GM21526 (cell line): ENCODE measurements at regions not wholly inside any gene's neighbourhood (a gene's known extent, or its start where the extent isn't known, plus 50 kb on each side); places are given as distances from the start of the nearest gene placed in this dataset.
"Not testable (repeated sequence)": the region's sequence is repeated elsewhere in the genome, so short reads cannot be mapped to it uniquely, and the experiment has no call there.

Experiments used
- ATAC-seq: cut with Tn5 transposase; IDR thresholded peaks from one replicate; pipeline ENCODE4 v1.9.1; 2021; ENCODE audit warnings: moderate library complexity; ENCODE audit not compliant: unreplicated experiment, low FRiP score

DNA sequence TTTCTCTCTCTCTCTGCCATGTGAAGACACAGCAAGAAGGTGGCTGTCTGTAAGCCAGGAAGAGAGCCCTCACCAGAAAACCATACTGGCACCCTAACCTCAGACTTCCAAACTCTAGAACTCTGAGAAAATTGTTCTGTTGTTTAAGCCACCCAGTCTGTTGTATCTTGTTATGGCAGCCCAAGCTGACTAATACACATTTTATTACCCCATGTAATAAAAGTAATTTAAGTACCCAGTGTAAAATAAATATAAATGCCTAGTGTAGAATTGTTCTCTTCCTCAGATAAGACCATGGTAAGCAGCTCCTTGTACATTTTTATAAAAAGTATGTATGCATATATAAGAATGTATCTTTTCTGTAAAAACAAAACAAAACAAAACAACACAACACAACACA lies 119.7 kb downstream of the DTL start:
- no peak for ATAC-seq

DNA sequence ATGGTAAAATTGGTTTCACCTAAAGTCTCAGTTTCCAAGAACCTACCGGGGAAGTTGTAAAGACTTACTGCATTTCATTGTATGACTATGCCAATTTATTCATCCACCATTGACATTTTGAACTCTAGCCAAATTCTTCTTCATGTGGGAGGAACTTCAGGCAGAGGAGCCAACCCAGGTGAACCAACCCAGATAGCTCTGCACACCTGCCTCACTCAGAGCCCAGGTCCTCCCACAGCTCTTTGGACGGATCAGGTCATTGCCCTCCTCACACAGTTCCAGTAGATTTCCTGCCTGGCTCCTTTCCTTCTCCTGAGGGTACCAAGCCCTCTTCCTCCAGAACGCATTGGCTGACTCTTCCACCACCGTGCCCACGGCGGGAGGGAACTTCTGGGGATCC lies 121.7 kb downstream of the DTL start:
- no peak for ATAC-seq

DNA sequence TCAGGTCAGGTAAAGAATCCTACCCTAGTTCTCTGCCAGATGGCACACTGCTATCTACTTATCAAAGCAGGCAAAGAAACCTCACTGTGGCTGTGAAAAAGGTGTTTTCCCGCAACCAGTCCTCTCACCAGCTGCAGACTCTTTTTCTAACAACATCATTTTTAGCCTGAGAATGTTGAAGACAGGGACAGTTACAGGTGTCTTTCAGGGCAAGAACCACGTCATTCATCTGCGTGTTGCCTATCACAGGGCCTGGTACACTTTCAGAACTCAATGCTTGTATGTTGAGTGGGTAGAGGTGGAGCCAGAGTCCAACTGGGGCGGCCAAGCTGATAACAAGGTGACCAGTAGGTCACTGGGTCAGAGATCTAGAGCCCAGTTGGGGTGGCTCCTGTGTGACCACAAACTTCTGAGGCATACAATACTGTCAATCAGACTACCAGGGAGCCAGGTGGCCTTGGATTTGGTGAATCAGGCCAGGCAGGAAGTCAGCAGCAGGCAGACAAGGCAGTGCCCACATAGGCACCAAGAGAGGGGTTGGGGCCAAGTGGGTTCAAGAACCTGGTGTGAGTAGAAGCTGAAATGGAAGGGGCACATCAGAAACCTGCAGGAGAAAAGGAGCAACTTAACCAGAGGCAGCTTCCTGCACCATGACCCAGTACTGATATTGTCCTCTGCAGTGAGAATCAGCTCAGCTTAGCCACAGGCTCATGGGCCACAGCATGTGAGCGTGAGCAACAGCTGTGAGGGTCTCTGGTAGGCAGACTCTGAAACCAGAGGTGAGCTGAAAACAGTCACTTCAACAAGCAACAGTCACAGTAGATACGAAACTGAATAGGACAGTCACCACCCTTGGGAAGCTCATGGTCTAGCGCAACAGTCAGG lies 123.6 kb downstream of the DTL start:
- ATAC-seq: peak; percentile 34

DNA sequence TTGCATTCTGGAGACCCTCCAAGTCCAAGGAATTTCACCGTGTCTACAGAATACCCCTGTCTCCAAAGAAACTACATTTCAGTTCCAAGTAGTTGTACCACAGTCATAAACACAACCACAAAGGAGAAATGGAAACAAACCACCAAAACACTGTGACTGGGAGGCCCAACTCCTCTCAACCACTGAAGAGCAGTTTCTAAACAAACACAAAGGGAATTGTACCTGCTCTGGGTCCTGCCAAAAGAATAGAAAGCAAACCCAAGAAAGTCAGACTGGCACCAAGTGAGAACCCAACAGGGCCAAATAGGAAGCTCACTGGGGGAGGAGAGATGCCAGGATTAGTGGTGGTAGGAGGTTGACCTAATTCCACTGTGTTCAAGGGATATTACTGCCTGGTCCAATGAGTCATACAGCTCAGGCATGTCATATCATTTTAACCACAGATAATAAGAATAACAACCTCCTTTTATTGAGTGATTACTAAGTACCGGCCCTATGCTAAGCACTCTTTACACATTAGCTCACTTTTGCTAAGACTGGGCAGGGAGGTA lies 123.9 kb upstream of the PPP2R5A start:
- no peak for ATAC-seq

DNA sequence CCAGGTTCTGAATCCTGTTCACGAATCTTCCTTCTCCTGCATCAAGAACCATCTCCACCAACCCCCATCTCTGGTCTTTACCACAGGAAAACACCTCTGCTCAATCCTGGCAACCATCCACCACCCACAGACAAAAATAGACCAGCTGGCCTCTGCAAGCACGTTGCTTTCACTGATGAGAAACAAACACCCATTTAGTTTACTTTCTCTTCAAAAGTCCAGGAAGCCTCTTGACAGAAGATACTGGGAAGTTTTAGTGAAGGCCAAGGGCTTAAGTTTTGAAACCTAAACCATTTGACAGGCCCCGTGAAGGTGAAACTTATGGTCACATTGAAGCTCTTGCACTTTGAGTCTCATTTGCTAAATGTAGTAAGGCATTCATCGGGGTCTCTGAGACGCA lies 122.6 kb upstream of the PPP2R5A start:
- ATAC-seq: no peak

DNA sequence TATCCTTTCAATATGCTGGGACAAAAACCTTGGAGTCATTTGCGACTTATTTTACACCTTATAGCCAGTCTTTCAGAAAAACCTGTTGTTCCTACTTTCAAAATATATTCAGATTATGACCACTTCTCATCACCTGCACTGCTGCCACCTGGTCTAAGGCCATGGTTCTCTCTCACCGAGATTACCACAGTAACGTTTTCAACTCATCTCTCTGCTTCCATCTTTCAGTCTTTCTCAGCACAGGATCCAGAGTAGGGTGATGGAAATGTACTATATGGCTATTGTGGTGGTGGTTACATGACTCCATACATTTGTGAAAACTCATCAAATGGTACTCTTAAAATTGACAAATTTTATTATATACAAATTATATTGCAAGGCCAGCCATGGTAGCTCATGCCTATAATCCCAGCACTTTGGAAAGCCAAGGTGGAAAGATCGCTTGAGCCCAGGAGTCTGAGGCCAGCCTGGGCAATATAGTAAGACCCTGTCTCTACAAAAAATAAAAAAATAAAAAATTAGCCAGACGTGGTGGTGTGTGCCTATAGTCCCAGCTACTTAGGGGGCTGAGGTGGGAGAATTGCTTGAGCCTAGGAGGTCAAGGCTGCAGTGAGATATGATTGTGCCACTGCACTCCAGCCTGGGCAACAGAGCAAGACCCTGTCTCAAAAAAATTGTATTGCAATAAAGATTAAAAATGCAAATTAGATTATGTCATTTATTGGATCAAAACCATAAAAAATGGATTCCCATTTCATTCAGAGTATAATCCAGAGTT lies 120.9 kb upstream of the PPP2R5A start:
- no peak for ATAC-seq

DNA sequence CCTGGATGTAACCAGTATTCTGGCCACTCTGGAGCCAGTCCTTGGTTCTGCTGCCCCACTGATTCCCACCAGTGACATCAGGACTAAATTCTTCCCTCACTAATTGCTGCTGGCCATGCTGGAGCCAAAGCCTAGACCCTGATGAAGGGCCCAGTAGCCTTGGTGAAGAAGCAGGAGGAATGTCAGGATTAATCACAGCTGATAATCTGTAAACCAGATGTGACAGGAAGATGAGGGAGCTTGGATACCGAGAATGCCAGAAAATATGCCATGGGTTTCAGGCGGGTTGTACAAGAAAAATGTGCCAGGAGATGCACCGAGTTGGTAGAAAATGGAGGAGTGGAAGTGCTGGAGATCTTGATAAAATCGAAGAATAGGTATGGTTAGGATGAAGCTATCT lies 119.0 kb upstream of the PPP2R5A start:
- no peak for ATAC-seq

DNA sequence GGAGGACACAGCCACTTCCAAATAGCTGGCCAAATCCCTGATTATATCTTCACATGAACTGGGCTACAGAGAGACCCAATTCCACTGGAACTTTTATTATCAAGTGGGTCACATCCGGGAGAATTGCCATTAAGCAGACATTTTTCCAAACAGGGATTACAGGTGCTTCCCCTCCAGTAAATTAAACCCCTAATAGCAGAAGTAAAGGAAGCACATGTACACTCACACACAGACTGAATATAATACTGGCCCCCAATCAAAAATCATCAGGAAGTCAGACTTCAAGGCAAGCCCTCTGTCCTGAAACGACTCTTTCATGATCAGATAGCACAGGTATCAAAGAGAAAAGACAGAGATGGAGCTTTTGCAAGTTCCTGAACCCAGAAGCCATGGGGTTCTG lies 118.6 kb upstream of the PPP2R5A start:
- ATAC-seq: no peak

DNA sequence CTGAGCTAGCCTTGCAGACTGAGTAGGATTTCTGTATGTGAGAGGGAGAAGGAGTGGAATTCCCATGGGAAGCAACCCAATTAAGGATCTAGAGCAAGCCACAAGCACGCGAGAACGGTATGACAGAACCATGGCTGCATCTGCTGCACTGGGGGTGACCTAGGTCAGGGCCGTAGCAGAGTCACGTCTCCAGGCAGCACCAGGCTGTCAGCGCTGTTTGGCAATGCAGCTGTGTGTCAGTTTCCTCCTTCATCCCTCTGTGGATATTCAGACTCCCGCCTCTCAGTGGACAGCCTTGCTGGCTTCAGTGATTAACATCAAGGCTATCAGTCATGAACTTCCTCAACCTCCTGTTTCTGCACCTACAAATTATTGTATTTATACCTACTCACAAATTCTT lies 118.1 kb upstream of the PPP2R5A start:
- ATAC-seq: no peak

DNA sequence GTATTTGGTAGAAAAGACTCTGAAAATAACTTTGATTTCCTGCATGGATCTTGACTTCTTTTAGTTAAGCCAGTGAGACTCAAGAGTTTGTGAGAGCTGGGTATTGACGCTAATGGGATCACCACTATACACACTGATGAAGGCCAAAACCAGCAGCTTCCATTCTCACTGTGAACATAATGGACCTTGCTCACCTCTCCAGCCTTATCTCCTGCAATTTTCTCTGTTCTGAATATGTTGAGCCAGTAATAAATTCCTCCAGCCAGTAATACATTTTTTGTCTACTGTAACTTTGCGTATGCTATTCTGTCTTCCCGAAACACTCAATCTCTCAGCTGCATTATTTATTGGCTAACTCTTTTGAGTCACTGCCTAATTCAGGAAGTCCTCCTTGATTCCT lies 111.6 kb upstream of the PPP2R5A start:
- no peak for ATAC-seq

DNA sequence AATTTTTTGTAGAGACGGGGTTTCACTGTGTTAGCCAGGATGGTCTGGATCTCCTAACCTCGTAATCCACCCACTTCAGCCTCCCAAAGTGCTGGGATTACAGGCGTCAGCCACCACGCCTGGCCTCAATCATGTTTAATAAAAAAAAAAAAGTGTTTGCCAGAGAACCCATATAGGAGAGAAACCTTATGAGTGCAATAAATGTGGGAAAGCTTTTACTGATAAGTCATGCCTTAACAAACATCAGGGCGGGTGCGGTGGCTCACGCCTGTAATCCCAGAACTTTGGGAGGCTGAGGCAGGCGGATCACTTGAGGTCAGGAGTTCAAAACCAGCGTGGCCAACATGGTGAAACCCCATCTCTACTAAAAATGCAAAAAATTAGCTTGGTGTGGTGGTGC lies 110.9 kb upstream of the PPP2R5A start:
- ATAC-seq: not testable (repeated sequence)

DNA sequence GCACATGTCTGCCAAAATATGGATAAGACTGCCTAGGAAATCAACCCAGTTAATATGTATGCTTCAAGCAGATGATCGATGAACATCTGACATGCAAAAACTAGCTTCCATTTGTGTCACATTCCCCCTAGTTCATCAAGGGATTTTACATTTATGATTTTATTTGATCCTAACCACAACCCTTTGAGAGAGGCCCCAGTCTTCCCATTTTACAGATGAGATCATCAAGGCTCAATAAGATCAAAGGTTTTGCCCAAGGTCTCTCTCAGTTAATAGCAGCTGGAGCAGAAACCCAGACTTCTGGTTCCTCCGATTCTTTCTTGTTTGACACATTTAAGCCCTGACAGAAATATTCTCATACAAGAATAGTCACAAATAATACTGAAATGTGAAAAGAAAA lies 107.7 kb upstream of the PPP2R5A start:
- ATAC-seq: no peak

DNA sequence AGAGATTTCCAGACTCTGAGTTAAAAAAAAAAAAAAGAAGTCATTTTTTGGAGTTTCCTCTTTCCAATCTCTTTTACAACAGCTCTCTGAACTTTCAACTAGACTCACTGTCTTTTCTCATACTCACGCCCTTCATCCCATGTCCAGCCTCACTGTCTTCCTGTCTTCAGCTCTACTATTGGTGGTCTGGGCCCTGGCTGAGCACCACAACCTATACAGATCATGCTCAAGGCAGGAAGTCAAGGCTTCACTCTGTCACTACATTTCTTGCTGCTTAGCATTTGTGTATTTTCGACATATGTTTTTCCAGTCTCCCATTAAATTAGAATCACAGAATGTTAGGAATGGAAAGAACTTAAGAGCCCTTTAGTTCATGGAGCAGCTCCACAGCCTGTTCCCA lies 106.4 kb upstream of the PPP2R5A start:
- ATAC-seq: no peak

DNA sequence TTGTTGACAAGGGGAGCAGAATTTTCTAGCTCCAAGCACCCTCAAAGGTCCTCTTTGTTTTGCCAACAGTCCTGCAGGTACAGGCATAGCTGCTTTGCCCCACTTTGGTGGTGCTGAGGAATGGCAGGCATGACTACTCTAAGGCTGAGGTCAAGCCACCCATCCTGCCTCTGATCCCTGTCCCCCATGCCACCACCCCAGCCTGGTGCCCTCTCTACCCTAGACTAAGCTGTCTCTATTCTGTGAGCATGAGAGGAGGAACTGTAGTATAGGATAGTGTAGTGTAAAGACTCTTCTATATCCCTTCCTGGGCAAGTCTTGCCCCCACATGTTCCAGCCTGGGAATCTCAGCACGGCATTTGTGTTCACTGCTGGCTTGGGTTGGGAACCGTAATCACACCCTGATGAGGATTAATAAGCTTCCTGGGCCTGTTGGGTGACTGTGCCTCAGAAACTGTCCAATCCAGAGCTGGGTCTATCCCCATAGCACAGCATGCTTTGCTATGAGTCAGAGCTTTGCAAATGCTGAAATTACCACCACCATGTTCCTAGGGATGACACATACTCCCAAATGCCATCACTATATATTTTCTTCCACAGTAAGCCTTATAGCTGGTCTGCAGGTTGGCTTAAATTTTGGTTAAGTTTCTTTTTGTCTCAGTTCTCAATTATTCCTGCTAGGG lies 105.7 kb upstream of the PPP2R5A start:
- no peak for ATAC-seq

DNA sequence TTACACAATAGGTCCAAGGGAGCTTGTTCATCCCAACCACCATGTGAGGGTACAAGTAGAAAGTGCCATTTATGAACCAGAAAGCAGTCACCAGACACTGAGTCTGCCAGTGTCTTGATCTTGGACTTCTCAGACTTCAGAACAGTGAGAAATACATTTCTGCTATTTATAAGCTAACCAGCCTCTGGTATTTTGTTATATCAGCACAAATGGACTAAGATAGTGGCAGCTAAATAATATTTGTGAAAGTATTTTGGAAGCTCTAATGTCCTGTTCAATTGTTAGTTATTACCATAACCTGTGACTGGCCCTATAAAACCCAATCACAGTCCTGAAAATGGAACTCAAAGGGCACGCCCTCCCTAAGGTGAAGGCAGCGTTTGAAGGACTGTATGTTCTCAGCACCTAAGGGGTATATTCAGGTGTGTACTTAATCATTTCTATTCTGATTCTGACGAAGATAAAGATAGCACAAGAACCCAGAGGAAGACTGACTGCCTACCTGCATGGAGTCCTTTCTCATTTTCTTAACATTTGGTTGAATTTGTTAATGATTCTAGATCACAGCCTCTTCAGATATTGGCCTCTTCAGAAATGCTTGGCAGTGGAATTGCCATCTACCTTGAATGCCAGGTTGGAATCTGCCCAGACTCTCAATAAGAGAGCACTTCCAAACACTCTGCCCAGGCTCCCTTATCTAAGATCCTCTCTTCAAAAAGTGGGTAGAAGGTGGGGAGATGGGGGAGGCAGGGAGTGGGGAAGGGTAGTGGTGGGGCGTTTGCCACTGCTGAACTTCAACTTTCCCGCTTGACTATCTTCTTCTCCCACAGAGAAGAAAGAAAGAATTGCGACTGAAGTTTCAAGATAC lies 104.0 kb upstream of the PPP2R5A start:
- no peak for ATAC-seq

DNA sequence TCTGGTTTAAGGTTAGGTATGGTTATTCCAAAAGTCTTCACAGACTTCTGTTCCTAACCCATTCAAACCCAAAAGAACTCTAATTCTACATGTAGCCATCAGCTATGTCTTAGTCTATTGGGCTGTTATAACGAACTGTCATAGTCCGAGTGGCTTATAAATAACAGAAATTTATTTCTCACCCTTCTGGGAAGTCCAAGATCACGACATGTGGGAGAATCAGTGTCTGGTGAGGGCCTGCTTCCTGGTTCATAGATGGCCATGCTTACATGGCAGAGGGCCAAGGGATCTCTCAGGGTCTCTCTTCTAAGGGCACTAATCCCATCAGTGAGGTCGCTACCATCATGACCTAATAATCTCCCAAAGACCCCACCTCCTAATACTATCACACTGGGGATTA lies 103.0 kb upstream of the PPP2R5A start:
- no peak for ATAC-seq

DNA sequence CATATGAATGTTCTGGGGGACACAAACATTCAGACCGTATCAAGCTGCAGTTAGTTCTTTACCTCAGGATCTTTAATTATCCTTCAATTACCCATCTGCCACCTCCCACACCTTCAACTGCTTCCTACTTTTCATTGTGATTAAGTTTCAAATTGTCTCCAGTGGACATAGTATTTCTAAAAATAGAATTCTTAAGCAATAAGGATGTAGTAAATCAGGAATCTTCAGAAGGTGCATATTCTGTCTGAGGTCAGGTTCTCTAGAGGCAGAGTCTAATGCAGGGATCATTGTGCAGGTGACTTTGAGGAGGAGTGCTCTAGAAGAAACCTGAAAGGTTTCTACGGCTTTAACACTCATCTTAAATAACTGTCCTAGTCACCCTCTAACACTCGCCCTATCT lies 102.6 kb upstream of the PPP2R5A start:
- no peak for ATAC-seq

DNA sequence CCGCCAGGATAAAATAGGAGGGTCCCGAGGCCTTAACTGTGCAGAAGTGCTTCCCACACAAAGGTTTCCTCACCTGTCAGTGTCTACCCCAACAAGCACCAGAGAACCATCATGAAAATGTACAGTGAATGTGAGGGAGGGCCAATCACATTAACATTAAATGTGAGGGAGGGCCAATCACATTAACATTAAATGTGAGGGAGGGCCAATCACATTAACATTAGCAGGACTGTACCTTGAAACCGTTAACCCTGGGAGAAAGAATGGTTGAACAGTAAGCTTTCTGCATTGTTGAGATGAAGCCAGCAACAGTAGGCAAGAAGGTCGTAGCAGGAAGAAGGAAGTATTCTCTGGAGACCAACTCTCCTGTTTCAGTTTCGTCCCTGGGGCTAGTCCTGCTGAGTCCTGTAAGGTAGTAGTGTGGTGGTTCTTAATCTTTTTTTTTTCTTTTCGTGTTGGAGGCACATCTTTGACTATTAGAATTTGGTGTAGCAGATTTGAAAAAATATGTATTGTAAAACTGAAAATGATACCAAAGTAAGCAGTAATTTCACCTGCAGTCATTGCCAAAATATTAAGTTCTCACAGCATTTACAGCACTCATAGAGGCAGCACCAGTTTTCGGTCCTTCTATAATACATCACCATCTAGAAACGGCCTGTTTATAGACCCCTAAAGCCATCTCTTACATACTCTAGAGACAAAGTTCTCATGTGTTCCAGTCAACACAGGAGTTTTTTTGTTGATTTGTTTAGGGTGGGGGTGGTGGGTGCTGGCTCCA lies 98.6 kb upstream of the PPP2R5A start:
- ATAC-seq: peak; percentile 99

DNA sequence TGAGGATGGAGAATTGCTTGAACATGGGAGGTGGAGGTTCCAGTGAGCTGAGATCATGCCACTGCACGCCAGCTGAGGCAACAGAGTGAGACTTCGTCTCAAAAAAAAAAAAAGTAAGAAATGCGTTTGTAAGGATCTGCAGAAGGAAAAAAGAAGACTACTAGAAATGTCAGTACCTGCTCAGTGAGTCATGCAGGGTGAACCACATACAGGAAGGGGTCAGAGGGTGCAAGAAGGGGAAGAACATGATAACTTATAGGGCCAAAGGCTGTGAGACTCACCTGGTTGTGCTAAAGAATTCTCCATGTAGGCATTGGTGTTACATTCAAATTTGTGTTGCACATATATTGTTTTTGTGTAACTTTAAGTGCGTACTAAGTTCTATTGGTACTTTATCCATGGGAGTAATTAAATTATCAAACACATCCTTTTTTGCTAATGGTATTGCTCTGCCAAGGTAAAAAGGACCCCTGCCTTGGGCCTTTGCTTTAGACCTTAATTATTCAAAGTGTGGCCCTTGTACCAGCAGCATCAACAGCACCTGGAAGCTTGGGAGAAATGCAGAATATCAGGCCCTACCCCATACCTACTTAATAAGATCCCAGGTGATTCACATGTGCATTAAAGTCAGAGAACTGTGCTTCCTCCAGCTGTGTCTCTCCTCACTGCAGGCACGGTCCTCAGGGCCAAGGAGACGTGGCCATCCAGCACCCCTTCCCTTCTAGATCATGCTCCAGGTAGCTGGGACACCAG lies 96.4 kb upstream of the PPP2R5A start:
- ATAC-seq: no peak
